AG09309 (cell line): ENCODE measurements at regions not wholly inside any gene's neighbourhood (a gene's known extent, or its start where the extent isn't known, plus 50 kb on each side); places are given as distances from the start of the nearest gene placed in this dataset.

Source experiments
- DNase-seq: peaks from one replicate; pipeline ENCODE4 v3.0.0-alpha.2; 2010; ENCODE audit warnings: low read depth
- H3K4me3 ChIP-seq: 2 replicates; pipeline ENCODE4 v1.5.1; 2011; ENCODE audit warnings: mild to moderate bottlenecking, low read depth, low read length, moderate library complexity; ENCODE audit not compliant: control insufficient read depth
- TF ChIP-seq, protein P1 (sequence below): IDR thresholded peaks from 2 replicates; pipeline ENCODE4 v1.5.1; 2011; ENCODE audit warnings: mild to moderate bottlenecking, low read depth, low read length, inconsistent platforms; ENCODE audit not compliant: insufficient read depth, control insufficient read depth; ENCODE audit errors: missing control alignments

DNA sequence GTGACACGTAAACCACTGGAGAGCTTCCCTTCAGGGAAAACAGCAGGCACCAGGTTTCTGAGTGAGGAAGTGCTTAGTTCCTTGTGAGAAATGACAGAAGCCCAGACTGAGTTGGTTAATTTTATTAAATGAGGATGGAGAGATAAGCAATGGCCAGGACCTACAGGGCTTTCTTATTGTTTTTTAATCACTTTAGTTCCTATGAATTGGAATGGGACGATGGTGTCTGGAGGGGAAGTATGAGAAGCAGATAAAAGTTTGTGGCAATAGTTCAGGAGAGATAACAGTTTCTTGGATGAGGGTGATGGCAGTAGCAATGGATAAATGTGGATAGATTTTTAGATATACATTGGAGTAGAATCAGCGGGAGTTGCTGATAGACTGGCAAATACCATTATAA, 86.5 kb upstream of the PTPRR start:
- TF ChIP-seq, protein P1, sequence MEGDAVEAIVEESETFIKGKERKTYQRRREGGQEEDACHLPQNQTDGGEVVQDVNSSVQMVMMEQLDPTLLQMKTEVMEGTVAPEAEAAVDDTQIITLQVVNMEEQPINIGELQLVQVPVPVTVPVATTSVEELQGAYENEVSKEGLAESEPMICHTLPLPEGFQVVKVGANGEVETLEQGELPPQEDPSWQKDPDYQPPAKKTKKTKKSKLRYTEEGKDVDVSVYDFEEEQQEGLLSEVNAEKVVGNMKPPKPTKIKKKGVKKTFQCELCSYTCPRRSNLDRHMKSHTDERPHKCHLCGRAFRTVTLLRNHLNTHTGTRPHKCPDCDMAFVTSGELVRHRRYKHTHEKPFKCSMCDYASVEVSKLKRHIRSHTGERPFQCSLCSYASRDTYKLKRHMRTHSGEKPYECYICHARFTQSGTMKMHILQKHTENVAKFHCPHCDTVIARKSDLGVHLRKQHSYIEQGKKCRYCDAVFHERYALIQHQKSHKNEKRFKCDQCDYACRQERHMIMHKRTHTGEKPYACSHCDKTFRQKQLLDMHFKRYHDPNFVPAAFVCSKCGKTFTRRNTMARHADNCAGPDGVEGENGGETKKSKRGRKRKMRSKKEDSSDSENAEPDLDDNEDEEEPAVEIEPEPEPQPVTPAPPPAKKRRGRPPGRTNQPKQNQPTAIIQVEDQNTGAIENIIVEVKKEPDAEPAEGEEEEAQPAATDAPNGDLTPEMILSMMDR, result no peak
- no peak overlapping the region for H3K4me3 ChIP-seq
- DNase-seq, result no peak

DNA sequence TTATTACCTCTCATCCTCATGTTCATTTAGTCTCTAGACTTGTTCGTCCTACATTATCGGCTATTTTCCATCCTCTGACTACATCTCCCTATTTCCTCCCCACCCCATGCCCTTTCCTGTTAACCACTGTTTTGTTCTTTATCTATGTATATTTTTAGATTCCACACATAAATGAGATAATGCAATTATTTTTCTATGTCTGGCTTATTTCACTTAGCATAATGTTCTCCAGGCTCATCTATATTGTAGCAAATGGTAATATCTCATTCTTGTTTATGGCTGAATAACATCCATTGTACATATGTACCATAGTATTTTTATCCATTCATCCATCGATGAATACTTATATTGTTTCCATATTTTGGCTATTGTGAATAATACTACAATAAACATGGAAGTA, 84.6 kb upstream of the PTPRR start:
- TF ChIP-seq, protein P1, result no peak
- no peak overlapping the region for H3K4me3 ChIP-seq
- DNase-seq, result no peak

DNA sequence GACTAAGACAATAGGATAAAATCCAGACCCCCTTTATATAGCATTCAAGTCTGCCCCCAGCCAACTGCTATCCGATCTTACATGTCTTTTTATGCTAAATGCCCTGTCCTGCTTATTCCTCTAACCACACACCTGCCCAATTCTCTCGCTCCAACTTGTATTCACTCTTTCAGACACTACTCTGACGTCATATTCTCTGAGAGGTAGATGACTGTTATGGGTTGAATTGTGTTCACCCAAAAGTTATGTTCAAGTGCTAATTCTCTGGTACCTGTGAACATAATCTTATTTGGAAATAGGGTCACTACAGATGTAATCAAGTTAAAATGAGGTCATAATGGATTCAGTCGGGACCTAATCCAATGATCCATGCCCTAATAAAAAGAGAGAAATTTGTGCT, 84.0 kb upstream of the PTPRR start:
- no peak for DNase-seq
- TF ChIP-seq, protein P1, result no peak
- no peak overlapping the region for H3K4me3 ChIP-seq

GRCh38 chr12:71000748-71001147, 80.2 kb upstream of the PTPRR start:
- DNase-seq, result no peak
- no peak overlapping the region for H3K4me3 ChIP-seq
- TF ChIP-seq, protein P1, result no peak

DNA sequence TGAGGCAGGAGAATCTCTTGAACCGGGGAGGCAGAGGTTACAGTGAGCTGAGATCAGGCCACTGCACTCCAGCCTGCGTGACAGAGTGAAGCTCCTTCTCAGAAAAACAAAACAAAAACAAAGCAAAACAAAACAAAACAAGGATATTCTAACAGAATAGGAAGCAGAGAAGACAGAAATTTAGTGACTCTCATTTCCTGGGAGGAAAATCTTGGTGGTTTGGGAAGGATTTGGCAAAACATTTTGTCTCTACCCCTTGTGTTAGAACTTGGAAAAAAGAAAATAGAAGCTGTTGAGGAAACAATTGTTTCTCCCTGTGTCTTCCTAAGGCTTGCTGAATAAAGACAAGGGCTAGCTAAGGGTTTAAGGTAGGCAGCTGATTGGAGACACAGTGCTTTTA, 79.7 kb upstream of the PTPRR start:
- H3K4me3 ChIP-seq, result no peak overlapping the region
- TF ChIP-seq, protein P1, result no peak
- DNase-seq, result no peak

DNA sequence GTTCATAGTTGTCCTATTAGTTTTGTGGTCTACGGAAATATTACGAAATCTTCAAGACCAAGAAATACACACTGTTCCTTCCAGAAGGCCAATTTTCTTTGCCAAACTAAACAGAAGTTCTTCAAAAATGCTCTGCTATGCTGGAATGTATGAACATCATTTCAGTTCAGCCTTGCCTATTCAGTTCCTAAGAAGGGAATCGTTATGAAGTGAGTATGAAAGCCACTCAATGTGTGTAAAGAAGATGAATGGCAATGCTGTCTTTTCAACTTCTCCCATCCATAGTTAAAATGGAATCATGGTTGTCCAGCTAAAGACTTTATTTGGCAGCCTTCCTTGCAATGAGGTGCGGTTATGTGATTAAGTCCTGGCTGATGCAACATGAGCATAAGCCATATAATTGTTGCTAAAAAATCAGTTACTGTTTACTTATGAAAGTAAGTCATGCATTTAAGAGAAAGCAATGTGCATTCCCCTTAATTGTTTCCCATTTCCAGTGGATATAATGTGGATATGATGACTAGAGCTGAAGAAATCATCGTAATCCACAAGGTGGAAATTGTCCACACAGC, 73.8 kb upstream of the PTPRR start:
- TF ChIP-seq, protein P1, result no peak
- peak; percentile 10 for DNase-seq
- no peak overlapping the region for H3K4me3 ChIP-seq

DNA sequence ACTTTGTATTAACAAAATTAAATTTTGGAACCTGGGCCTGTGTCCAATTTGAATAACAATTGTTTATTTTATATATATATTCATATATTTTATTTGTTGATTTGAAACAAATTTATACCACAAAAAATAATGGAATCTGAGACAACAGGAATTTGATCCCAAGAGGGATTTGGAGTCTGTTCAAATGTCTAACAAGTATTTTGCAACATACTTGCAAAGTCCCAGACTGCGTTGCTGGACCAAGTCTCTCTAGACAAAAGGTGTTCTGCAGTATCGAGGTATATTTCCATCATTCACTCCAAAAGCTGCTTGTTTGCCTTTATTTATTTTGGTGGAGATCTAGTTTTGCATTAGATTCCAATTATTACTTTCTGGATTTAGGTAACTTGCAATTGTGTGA, 68.7 kb upstream of the PTPRR start:
- no peak for DNase-seq
- H3K4me3 ChIP-seq, result no peak overlapping the region
- TF ChIP-seq, protein P1, result no peak
